Fibroblast of the conjunctiva (primary cell): ENCODE measurements at regions not wholly inside any gene's neighbourhood (a gene's known extent, or its start where the extent isn't known, plus 50 kb on each side); places are given as distances from the start of the nearest gene placed in this dataset.
A peak's percentile ranks its signal among the peaks of the same experiment; 100 is the strongest.
"Not testable (repeated sequence)": the region's sequence is repeated elsewhere in the genome, so short reads cannot be mapped to it uniquely, and the experiment has no call there.

Experiments
- DNase-seq: peaks from one replicate; pipeline ENCODE4 v3.0.0-alpha.2; 2010; ENCODE audit warnings: low read depth

GRCh38 chr10:36492590-36493515 lies 632.5 kb upstream of the ANKRD30A start:
- DNase-seq: peak; percentile 22

GRCh38 chr10:36491926-36492325 lies 633.5 kb upstream of the ANKRD30A start:
- DNase-seq: no peak

- peak; percentile 78 for DNase-seq
Observed at GRCh38 chr10:36489611-36490228, 635.7 kb upstream of the ANKRD30A start.

DNA sequence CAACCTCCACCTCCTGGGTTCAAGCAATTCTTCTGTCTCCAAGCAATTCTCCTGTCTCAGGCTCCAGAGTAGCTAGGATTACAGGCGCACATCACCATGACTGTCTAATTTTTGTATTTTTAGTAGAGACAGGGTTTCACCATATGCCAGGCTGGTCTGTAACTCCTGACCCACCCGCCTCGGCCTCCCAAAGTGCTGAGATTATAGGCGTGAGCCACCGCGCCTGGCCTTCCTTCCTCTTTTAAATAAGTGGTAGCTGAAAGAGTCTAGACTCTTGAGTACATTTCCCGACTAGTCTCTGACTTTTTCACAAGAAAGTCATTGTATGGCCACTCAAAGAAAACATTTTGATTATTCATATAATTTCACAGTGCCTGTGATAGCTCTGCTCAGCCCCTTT lies 636.2 kb upstream of the ANKRD30A start:
- no peak for DNase-seq

GRCh38 chr10:36488579-36488978 lies 636.8 kb upstream of the ANKRD30A start:
- DNase-seq: no peak

- no peak for DNase-seq
Observed at GRCh38 chr10:36479073-36479472, 646.3 kb upstream of the ANKRD30A start.

- DNase-seq: no peak
Observed at GRCh38 chr10:36476399-36476798, 649.0 kb upstream of the ANKRD30A start.

- no peak for DNase-seq
Observed at GRCh38 chr10:36475746-36476145, 649.7 kb upstream of the ANKRD30A start.

- DNase-seq: no peak
Observed at GRCh38 chr10:36474456-36474855, 650.9 kb upstream of the ANKRD30A start.

GRCh38 chr10:36473122-36473521 lies 652.3 kb upstream of the ANKRD30A start:
- no peak for DNase-seq

GRCh38 chr10:36469585-36469984 lies 655.8 kb upstream of the ANKRD30A start:
- DNase-seq: no peak

DNA sequence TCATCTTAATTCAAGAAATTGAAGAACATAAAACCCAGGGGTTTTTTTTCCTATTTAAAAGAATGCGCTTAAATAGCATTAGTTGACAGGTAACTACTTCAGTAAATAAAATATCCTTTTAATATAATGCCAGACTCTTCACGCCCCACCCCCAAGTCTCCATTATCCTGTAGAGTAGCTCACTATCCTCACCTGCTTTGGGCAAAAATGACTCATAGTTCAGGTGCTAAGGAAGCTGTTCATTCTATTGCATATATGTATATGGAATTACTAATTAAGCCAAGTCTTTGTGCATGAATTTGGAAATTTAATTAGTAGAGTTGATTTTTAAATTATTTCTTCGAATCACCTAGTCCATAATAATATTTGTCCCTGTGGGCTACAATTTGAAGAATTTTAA lies 656.8 kb upstream of the ANKRD30A start:
- no peak for DNase-seq

DNA sequence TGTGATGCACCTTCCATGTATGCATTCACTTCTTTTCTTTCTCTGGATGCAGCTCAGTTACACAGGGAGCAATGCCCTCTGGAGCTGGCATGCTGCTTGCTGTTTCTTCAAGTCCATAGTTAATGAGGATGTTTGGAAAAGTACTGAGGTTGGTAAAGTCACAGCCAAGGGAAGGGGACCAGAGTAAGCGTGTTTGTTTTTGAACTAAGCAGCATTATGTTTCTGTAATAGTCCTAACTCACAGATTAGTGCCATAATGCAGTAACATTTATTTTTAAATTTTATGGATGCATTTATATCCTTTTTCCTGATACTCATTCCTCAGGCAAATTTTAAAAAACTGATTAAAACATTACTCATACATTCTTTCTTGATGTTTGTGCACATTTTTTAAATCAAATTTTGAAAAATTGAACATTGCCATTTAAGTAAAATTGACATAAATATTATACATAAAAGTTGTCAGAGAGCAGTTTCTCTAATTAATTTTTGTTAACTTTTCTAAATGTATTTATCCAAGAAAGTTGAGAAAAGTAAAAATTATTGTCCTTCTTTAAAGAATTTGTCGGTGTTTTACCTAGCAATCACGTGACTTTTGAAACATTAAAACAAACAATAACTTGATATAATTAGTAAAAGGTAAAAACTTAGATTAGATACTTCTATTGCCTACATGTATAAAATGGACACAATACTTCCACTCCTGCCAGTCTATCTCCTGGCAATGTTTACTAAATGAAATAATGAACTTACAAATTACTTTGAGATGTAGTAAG lies 659.6 kb upstream of the ANKRD30A start:
- DNase-seq: no peak

GRCh38 chr10:36464291-36464690 lies 661.1 kb upstream of the ANKRD30A start:
- DNase-seq: no peak

DNA sequence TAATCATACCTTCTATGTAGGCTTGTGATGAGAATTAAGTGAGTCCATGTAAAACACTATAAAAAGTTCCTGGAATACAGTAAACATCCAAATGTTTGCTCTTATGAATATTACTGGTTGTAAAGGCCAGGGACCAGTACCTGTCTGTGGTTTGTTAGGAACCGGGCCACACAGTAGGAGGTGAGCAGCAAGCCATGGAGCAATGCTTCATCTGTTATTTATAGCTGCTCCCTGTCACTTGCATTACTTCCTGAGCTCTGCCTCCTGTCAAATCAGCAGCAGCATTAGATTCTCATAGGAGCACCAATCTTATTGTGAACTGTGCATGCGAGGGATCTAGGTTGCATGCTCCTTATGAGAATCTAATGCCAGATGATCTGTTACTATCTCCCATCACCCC lies 662.0 kb upstream of the ANKRD30A start:
- no peak for DNase-seq

GRCh38 chr10:36462194-36462593 lies 663.2 kb upstream of the ANKRD30A start:
- DNase-seq: peak; percentile 45

DNA sequence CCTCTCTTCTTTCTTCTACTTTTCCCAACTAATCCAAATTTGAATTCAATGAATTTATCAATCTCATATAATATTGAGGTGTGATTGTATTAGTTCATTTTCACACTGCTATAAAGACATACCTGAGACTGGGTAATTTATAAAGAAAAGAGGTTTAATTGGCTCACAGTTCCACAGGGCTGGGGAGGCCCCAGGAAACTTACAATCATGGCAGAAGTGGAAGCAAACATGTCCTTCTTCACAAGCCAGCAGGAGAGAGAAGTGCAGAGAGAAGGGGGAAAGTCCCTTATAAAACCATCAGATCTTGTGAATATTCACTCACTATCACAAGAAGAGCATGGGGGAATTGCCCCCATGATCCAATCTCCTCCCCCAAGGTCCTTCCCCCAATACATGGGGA lies 667.0 kb upstream of the ANKRD30A start:
- DNase-seq: not testable (repeated sequence)

DNA sequence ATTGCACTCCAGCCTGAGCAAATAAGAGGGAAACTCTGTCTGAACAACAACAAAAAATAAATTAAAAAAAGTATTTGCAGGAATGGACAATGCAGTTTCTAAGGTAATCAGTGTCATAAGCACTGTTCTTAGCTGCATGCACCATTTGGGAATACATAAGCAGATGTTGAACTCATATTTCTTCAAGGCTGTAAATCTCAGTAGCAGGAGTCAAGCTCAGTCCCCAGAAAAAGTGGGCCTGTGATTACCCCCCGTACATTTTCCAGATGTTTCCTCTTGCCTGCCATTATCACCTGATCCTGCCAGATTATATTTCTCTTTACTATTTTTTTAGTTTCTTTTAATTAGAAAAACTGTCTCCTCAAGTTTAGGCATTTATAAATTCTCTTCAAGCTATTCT lies 667.6 kb upstream of the ANKRD30A start:
- DNase-seq: no peak

- no peak for DNase-seq
Observed at GRCh38 chr10:36455526-36456133, 669.8 kb upstream of the ANKRD30A start.

GRCh38 chr10:36452851-36453250 lies 672.5 kb upstream of the ANKRD30A start:
- DNase-seq: no peak

GRCh38 chr10:36451391-36451970 lies 673.9 kb upstream of the ANKRD30A start:
- no peak for DNase-seq

GRCh38 chr10:36450380-36450779 lies 675.0 kb upstream of the ANKRD30A start:
- DNase-seq: no peak
